ENCODE measurements at regions not wholly inside any gene's neighbourhood (a gene's known extent, or its start where the extent isn't known, plus 50 kb on each side); places are given as distances from the start of the nearest gene placed in this dataset.
A peak's percentile ranks its signal among the peaks of the same experiment; 100 is the strongest.
"Not testable (repeated sequence)": the region's sequence is repeated elsewhere in the genome, so short reads cannot be mapped to it uniquely, and the experiment has no call there.

- no peak for ATAC-seq
- TF ChIP-seq, protein P1, sequence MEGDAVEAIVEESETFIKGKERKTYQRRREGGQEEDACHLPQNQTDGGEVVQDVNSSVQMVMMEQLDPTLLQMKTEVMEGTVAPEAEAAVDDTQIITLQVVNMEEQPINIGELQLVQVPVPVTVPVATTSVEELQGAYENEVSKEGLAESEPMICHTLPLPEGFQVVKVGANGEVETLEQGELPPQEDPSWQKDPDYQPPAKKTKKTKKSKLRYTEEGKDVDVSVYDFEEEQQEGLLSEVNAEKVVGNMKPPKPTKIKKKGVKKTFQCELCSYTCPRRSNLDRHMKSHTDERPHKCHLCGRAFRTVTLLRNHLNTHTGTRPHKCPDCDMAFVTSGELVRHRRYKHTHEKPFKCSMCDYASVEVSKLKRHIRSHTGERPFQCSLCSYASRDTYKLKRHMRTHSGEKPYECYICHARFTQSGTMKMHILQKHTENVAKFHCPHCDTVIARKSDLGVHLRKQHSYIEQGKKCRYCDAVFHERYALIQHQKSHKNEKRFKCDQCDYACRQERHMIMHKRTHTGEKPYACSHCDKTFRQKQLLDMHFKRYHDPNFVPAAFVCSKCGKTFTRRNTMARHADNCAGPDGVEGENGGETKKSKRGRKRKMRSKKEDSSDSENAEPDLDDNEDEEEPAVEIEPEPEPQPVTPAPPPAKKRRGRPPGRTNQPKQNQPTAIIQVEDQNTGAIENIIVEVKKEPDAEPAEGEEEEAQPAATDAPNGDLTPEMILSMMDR (IDR thresholded peaks at IDR 0.05): no peak
- Histone ChIP-seq H3K36me3 (ENCODE audit: low read depth) (no peaks in the 10 kb centered on the region), H3K4me1 (ENCODE audit: low read depth) (no peaks in the 10 kb centered on the region), H3K9me3 (peaks cover 26% of the 10 kb centered on the region), H3K4me3 (no peak overlapping the region)
- no peak for DNase-seq
- intact Hi-C loops (cut with DNase I, micrococcal nuclease): no loop called here
Measured at GRCh38 chr3:166860217-166860616, 519.9 kb downstream of the ZBBX start.

GRCh38 chr3:166844329-166844728, 535.8 kb downstream of the ZBBX start:
- intact Hi-C loops (cut with DNase I, micrococcal nuclease): no loop called here
- no peaks in the 10 kb centered on the region for H3K36me3 ChIP-seq (ENCODE audit: low read depth)
- H3K9me3 ChIP-seq: peaks cover 14% of the 10 kb centered on the region
- no peak overlapping the region for H3K4me3 ChIP-seq
- TF ChIP-seq, protein P1 (IDR thresholded peaks at IDR 0.05): no peak
- no peaks in the 10 kb centered on the region for H3K4me1 ChIP-seq (ENCODE audit: low read depth)
- DNase-seq (no peak), ATAC-seq (no peak)

DNA sequence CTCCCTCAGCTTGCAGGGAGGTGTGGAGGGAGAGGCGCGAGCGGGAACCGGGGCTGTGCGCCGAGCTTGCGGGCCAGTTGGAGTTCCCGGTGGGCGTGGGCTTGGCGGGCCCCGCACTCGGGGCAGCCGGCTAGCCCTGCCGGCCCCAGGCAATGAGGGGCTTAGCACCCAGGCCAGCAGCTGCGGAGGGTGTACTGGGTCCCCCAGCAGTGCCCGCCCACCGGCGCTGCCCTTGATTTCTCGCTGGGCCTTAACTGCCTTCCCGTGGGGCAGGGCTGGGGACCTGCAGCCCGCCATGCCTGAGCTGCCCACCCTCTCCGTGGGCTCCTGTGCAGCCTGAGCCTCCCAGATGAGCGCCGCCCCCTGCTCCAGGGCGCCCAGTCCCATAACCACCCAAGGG, 537.3 kb downstream of the ZBBX start:
- H3K9me3 ChIP-seq: peaks cover 13% of the 10 kb centered on the region
- H3K4me1 ChIP-seq (ENCODE audit: low read depth); H3K4me3 ChIP-seq; intact Hi-C loops (cut with DNase I, micrococcal nuclease); ATAC-seq; H3K36me3 ChIP-seq (ENCODE audit: low read depth): not testable (repeated sequence)
- DNase-seq: peak in 1 of 3 donors; percentile 26

GRCh38 chr3:166837535-166837934, 542.6 kb downstream of the ZBBX start:
- H3K9me3 ChIP-seq: peaks cover 4% of the 10 kb centered on the region
- intact Hi-C loops (cut with DNase I, micrococcal nuclease): no loop called here
- DNase-seq: no peak
- no peak overlapping the region for H3K4me3 ChIP-seq
- no peaks in the 10 kb centered on the region for H3K4me1 ChIP-seq (ENCODE audit: low read depth)
- ATAC-seq: no peak
- TF ChIP-seq, protein P1 (IDR thresholded peaks at IDR 0.05): no peak
- H3K36me3 ChIP-seq (ENCODE audit: low read depth): no peaks in the 10 kb centered on the region

- intact Hi-C loops (cut with DNase I, micrococcal nuclease): no loop called here
- ATAC-seq: no peak
- Histone ChIP-seq H3K4me1 (ENCODE audit: low read depth) (no peaks in the 10 kb centered on the region), H3K4me3 (no peak overlapping the region), H3K36me3 (ENCODE audit: low read depth) (no peaks in the 10 kb centered on the region), H3K9me3 (peaks cover 4% of the 10 kb centered on the region)
- TF ChIP-seq, protein P1 (IDR thresholded peaks at IDR 0.05): no peak
- DNase-seq: no peak
Measured at GRCh38 chr3:166836836-166837235, 543.3 kb downstream of the ZBBX start.

DNA sequence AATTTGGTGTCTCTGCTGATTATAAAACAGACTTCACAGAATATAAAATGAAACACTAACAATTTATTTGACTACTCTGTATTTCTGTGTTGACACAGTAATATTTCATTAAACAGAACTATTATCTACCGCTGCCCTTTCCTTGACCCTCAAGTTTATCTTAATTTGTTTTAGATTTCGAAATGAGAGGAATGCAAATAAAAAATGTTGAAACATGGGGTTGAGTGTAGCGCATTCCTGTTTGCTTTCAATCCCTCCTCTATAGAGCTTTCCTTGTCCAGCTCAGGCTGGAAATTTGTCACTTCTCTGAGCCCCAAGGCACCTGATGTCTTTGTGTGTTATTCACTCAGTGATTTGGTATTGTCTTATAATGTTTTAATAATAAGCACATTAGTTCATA, 550.2 kb downstream of the ZBBX start:
- Histone ChIP-seq H3K4me1 (ENCODE audit: low read depth) (no peaks in the 10 kb centered on the region), H3K9me3 (no peaks in the 10 kb centered on the region), H3K36me3 (ENCODE audit: low read depth) (no peaks in the 10 kb centered on the region), H3K4me3 (no peak overlapping the region)
- intact Hi-C loops (cut with DNase I, micrococcal nuclease): no loop called here
- DNase-seq (no peak), ATAC-seq (no peak)
- TF ChIP-seq, protein P1 (IDR thresholded peaks at IDR 0.05): no peak
